GM19455 (cell line): ENCODE measurements at regions not wholly inside any gene's neighbourhood (a gene's known extent, or its start where the extent isn't known, plus 50 kb on each side); places are given as distances from the start of the nearest gene placed in this dataset.

ENCODE experiments used
- ATAC-seq: cut with Tn5 transposase; IDR thresholded peaks from one replicate; pipeline ENCODE4 v1.9.1; 2021; ENCODE audit not compliant: unreplicated experiment

DNA sequence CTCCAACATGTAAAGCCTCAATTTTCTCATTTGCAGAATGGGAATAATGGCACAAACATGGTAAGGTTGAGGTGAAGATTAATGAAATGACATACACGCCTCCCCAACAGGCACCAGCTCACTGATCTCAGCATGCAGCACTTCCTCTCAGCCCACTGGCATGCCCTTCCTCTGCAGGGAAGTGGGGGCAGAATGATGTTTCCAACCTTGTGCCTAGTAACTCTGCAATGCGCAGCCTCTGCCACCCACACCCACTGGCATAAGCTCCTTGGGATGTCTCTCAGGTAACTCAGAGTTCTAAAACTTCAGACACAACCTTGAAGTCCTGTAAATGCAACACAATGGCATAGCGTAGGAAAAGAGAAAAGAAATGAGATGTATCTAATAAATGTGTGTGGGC, 540.7 kb downstream of the HTR7 start:
- no peak for ATAC-seq

DNA sequence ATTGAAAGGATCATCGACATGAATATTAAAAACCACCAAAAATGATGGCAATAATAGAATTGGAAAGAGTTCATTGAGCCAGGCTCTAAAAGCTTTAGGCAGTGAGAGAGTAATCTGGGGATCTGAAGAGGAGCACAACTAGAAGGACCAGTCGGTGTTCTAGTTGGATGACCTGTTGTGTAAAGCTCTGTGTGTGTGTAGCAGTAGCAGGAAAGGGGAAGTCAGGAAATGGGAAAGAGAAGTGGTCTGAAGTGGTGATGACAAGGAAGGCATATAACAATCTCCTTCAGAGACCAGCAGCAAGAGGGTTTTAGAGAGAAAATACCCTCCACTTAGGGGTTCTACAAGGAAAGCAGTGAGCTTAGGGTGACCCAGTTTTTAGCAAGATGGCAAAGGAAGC, 539.2 kb downstream of the HTR7 start:
- no peak for ATAC-seq

DNA sequence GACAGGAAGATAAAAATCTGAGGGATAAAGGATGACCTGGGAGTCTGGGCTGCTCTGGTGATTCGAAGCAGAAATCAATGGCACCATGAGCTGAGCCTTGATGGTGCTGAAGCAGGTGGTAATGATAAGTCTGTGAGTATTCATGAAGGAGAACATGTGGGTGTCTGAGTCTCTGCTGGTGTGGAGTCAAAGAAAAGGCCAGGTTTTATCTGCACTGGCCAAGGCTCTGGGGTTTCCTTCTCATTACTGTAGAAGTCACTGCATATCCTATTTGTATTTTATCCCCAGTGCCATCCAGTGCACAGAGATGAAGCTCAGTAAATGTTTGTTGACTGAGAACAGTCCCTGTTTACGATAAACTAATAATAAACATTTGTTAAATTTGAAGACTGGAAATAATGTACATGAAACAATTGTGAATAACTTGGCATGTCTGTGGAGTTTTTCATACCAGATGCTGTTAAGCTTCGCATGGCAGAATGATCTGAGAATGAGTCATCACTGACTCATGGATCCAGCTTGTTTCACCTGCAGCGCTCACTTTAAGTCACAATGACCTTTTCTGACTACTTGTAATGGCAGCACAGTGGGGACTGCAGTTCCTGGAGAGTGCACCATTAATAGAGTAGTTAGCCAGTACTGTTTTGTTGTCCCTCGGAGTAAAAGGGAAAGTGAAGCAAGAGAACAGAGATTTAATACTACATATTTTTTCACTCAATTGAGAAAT, 538.5 kb downstream of the HTR7 start:
- no peak for ATAC-seq

DNA sequence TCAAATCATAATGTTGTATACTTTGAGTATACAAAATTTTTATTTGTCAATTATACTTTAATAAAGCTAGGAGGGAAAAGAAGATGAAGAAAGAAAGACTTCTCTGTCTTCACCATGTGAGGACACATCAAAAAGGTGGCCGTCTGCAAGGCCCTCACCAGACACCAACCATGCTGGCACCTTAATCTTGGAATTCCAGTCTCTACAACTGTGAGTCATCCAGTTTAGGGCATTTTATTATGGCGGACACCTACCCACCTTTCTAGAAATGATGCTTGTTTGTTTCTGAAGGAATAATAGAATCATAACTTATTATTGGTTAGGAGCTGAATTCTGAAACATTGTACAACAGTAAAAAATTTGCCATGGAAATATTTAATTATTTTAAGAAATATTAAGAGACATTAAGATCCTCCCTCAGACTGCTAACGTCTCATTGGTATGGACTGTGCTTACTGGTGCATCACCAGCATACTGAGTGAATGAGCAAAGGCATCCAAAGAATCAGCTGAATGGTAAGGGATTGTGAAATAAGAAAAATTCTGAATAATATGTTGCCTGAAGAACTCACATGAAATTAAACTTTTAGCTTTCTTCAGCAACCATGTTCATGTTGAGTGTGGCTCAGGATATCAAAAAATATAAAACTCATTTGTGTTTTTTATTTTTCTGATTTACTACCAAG, 536.6 kb downstream of the HTR7 start:
- ATAC-seq: no peak

DNA sequence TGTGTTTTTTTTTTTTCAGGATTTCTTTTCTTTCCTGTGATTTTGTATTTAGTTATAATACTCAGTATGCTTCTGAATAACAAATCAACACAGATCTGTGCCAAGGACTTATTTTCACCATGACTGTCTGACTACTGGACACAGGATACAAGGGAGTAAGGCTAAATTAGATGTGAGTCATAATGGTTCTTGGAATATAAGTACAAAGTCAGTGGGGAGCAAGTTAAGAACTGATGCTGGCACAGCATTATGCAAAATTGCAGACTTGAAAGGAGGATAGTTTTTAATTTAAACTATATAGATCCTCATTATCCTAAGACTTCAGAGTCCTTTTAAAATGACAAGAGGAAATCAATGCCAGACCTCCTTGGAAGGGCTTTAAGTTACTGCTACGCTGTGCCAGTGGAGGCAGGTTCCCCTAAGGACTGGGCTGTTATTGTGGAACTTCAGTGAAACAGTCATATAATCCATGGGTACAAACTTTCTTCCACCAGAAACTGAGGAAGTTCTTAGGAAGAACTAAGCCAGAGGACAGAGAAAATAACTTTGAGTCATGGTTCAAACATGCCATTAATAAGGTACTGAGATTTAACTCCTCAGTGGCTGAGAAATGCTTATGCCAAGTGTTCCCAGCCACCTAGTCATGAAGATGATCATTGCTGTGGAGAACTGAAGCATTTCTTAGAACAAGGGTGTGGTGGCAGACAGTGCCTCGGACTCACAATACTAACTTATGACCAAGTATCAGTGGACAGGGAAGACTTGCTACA, 531.2 kb downstream of the HTR7 start:
- no peak for ATAC-seq

DNA sequence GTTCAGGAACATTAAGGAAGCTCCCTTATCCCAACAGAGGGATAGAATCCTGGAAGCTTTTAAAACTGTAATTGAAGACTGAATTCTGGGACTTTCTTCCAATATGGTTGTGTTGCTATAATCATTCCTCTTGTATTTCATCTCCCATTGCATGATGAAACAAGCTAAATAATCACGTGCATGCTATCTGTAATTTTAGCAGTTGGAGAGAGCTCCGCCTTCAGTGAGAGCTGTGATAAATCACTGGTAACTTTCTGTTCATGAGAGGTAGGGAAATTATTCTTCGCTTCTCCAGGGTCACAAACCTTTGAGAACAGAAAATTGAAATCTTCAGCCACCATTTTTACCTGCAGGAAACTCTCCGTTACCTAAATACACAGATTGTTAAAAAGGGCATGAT, 530.2 kb downstream of the HTR7 start:
- no peak for ATAC-seq

DNA sequence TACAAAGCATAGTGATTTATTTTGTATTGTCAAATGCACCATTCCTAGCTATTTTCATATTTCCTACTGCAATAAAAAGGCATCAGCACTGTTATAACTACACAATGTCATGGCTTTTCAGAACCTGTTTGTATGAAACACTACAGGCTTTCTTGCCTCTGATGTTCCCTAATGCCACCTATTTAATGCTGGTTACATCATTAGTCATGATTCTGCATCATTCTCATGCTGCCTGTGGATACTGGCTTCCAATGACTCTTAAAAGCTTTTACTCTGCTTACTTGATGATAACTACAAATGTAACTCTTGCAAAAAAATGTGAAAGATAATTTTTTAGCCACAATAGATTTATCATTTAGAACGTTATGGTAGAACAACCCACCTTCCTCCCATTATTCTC, 529.4 kb downstream of the HTR7 start:
- no peak for ATAC-seq

DNA sequence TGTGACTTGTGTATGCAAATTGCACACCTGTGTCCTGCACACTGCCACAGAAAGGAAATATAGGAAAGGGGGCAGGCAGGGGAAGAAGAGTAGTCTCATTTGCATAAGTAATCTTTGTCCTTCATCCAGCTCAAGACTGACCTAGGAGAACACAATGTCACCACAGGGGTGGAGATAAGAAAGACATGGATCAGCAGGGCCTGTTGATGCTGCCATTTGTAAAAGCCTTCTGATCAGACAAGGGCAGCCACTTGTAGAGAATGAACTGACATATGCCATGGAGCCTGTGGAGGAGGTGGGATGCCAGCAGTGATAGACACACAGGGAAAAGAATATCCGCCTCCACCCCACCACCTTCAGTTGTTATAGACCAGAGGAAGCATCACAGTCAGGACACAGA, 528.9 kb downstream of the HTR7 start:
- ATAC-seq: no peak

DNA sequence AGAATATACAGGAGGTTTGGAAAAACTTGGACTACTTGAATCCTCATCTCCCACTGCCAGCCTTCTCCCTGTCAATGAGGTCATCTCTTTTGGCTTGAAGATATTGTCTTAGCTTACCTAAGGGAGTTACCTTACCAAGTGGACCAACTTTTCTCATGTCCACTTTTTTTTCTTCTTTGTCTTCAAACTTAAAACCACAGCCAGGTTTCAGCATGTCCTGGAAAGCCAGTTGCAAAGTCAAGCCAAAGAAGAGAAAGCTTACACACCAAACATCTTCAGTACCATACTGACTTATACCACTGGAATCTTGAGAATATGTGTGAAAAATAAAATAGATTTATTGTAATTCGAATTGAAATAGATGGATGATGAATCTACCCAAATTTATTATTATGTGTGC, 520.5 kb downstream of the HTR7 start:
- ATAC-seq: no peak

DNA sequence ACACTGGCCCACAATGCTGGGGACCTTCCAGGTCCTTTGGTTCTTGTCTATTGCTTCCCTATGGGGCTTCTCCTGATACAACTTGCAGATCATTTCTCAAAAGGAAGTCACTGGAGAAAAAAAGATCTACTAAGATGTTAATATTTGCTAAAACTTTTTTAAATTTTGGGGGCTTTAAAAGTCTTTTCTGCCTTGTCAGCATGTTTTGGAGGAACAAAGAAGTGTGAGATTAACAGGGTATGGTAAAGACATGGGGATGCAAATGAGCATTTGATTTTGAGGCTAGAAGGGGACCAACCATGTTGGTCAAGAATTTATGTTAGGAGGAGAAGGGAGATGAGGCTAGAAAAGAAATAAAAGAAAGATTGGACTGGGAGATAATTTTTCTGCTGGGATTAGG, 515.4 kb downstream of the HTR7 start:
- no peak for ATAC-seq

DNA sequence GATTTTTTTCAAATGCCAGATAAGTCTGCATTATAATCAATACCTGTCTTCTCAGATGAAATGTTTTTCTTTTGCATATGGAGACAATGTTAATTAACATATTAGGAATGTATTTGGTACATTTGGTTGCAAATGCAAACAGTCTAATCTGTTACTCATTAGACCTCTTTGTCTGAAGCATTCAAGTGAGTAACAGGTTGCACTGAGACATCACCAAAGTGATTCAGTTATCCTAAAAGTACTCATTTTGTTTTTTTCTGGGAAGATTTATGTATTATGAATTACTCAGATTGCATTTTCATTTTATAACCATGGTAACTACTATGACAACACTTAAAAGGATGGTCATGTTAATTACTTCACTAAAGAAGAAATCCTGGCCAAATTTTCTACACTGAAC, 513.6 kb downstream of the HTR7 start:
- ATAC-seq: no peak

DNA sequence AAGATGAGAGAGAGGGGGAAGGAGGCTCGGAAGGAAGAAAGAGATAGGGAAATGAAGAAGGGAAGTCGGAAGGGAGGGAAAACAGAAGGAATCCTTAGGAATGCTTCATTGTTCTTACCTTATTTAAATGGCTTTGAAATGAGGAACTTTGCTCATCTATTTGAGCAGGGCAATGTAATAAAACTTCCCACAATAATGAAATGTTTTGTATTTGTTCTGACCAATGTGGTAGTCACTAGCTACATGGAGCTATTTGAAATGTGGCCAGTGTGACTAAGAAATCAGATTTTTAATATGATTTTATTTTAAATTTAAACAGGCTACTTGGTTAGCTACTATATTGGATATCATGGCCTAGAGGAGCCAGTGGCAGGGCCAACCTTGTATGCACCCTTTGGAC, 510.6 kb downstream of the HTR7 start:
- no peak for ATAC-seq

DNA sequence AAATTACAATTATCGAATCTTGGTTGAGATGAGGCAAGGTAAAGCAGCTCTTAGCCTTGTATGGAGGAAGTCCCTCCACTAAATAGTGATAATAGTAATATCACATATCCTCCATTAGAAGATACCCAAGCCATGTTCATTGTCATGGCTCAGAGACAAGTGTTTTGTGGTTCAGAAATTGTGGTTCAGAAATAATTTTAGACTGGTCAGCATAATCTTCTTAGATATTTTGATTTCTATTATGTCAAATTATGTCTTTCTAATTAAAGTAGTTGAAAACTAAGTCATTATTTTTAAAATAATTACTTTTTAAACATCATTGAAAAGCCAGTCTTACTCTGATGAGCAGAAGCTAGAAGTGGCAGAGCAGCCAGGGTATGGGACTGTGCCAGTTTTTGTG, 507.7 kb downstream of the HTR7 start:
- no peak for ATAC-seq

DNA sequence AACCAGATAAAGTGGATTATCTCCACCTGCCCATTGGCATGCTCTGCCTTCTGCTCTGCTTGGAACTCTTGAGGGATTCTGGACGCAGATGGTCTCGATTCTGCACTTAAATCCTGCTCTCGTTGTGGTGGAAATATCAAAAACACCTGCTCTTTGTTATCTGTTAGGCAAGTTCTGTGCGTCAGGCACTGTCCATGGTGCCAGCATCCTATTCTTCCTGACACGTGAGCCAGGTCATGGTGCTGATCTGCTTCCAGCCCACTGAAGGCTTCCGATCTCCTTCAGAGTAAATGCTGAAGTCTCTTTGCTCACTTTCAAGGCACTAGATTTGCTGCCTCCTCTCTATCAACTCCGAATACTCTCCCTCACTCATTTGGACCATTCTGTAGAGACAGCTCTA, 505.6 kb downstream of the HTR7 start:
- ATAC-seq: no peak

DNA sequence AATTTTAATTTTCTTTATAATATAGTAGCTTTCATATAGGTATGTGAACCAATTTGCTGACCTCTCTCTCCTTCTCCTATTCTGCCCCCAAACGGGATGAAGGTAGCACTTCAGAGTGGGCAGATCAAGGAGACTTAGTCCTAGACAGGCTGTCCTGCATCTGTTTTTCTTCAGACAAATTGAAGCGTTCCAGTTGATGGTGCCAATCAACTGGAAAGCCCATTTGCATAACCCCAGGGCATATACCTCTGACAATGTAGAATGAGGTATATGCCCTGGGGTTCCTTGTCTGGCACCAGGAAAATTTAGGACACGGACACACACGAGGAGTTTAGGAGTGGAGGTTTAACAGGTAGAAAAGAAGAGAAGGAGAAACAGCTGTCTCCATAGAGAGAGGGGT, 502.9 kb downstream of the HTR7 start:
- no peak for ATAC-seq

DNA sequence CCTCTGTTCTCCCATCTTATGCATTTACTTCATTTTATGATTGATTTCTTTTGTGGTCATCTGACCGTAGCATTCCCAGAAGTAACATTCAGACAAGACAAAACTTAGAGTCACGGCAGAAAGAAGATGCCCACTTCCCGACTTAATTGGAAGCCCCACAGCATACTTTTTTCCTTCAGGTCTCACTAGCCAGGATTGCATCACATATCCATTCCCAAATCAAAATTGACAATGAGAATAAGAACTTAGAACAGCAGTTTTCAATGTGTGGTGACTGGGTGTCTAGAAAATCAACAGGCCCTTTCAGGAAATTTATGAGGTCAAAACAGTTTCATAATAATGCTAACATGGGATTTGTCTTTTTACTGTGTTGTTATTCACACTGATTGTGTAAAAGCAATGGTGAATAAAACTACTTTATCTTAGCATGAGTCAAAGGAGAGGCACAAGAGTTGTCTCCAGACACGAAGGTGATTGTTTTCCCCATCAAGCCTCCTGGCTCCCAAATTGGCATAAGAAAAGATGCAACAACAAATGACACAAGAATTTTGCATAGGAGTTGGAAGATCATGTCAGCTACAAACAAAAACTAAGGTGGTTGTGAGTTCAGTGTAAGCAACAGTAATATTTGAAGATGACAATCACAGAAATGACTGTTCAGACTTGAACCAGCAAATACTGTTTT, 493.9 kb downstream of the HTR7 start:
- ATAC-seq: no peak

DNA sequence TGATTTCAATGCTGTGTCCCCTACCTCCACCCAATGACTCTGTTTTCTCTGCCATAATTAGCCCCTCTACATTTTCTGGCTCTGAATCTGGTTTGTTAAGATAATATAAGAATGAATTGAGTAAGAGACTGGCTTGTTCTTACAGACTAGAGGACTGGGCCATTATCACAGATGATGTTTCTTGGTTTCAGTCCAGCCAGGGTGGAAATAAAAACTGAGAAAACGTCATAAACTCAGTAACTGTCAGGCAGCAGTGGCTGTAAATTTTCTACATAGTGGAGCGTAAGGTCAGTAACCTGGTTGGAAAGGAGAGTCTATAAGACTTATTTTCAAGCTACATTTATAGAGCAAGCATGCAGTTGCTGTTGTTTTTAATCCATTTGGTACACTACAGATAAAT, 485.4 kb downstream of the HTR7 start:
- no peak for ATAC-seq

DNA sequence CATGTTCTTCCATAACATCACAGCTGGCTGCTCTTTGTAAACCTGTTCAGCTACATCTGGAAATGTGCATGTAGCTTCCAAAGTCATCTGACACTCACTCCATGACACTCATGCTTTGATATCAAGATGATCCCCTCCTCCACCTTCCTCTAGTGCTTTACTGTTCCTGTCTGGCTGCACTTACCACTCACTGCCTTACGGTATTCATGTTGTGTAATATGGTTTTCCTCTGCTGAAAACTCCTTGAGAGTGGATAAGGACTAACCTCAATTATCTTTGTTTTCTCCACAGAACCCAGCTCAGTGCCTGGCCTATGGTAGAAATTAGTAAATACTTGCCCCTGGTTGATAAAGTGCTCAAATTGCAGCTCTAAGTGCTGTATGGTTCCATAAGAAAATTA, 483.9 kb downstream of the HTR7 start:
- no peak for ATAC-seq

DNA sequence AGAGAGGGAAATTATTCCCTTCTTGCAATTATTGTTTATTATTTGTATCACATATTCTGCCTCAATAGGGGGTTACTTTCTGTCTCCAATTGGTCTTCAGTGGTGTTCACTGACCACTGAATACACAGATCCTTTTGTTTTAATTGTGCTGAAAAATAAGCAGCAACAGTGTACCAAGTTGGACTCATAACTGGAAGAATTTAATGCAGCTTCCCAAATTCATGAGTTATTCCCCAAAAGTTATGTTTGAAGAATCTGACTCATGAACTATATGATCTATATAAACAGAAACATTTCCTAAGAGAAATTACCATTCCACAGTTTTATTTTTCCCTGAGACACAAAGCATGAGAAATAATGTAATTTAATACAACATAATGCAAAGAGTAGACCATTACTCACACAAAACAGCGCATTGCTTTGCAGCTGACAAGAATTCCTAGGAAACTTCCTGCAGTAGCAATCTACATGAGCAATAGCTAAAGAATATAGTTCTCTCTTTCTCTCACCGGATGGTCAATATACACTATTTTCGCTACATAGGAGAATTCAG, 479.2 kb downstream of the HTR7 start:
- no peak for ATAC-seq

DNA sequence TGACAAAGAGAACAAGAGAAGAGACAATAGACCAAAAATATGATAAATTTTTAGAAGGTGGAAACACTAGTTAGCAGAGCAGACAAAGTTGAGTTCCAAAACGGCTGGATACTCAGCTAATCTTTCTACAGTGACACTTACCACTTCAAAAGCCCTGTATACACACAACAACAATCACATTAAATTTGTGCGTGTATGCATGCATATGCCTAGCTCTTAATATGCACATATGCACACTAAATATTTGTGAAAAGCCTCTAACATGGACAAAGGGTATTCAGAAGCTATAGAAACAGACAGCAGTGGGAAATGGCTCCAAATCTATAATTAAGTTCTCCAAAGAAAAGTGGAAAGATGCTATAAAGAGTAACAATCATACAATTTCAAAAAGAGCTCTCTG, 476.4 kb downstream of the HTR7 start:
- no peak for ATAC-seq

DNA sequence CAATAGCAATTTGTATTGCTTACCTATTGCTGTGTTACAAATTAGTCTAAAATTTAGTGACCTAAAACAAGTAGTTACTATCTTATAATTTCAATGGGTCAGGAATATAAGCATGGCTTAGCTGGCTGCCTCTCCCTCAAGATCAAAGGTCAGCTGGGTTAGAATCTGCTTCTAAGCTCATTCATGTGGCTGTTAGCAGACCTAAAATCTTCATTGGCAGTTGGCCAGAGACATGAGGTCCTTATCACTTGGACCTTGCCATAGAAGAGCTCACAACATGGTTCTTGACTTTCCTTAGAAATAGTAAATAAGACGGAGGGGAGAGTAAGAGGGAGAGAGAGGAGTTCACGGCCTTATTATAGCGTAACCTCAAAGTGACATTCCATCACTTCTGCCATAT, 468.0 kb downstream of the HTR7 start:
- no peak for ATAC-seq
